K562 (cell line): ENCODE measurements at regions not wholly inside any gene's neighbourhood (a gene's known extent, or its start where the extent isn't known, plus 50 kb on each side); places are given as distances from the start of the nearest gene placed in this dataset.

Source experiments
- ATAC-seq: fragments of 200-7000 bp; cut with Tn5 transposase; 3 replicates; pipeline ENCODE4 v1.9.1; 2020; ENCODE audit warnings: moderate library complexity
- BruUV-seq: library from RNA; stranded (reverse); fragments of 400-500 nt; replicated peaks from 2 replicates; lab custom pipeline; 2021; lab: Mats Ljungman, UMichigan
- CTCF ChIA-PET: fragments of 300-600 bp; formaldehyde crosslinking; extraction: SDS; loops from one replicate; lab custom pipeline; 2021; ENCODE audit warnings: low intra/inter-chr PET ratio; lab: Yijun Ruan, JAX
- POLR2A ChIA-PET: fragments of 300-600, 350-650 bp; sonication (Branson Sonifier 250); formaldehyde crosslinking; extraction: SDS; loops from one replicate; lab custom pipeline; 2021; ENCODE audit warnings: antibody characterized with exemption, inconsistent platforms; lab: Yijun Ruan, JAX
- DNase-seq, 4 experiments: peaks; one replicate each; pipeline versions ENCODE4 v3.0.0 to v3.0.0-alpha.2; 2011 to 2018; ENCODE audit warnings: low spot score in 3 of 4, mixed read lengths in 3 of 4; ENCODE audit errors: extremely low read depth in 1 of 4
- FAIRE-seq: peaks from 2 replicates; lab custom pipeline; 2011; peaks lifted over from hg19 to GRCh38; lab: Jason Lieb, UNC
- H2AFZ ChIP-seq: 2 replicates; pipeline ENCODE4 v1.6.0; 2011; ENCODE audit warnings: low read depth, low read length, control low read depth, inconsistent platforms
- H3K27ac ChIP-seq: fragments of 200-600 bp; 3 replicates; pipeline ENCODE4 v1.8.0; 2011; ENCODE audit warnings: low read depth, mild to moderate bottlenecking, control low read depth, inconsistent platforms, low read length, moderate library complexity, mixed read lengths; ENCODE audit errors: extremely low read depth
- H3K27me3 ChIP-seq, 2 experiments: fragments of 300-600 bp in 1 of 2; 2 replicates in 1 of 2; 3 replicates in 1 of 2; pipeline versions ENCODE4 v1.6.0 to v1.8.0; 2011; ENCODE audit warnings: inconsistent platforms in 2 of 2, low read length in 2 of 2, mild to moderate bottlenecking in 1 of 2, mixed read lengths in 1 of 2, moderate library complexity in 1 of 2; ENCODE audit not compliant: control insufficient read depth in 2 of 2, insufficient read depth in 2 of 2
- H3K36me3 ChIP-seq: fragments of 300-600 bp; 3 replicates; pipeline ENCODE4 v1.8.0; 2011; ENCODE audit warnings: mild to moderate bottlenecking, low read length, inconsistent platforms; ENCODE audit not compliant: control insufficient read depth, insufficient read depth
- H3K4me1 ChIP-seq, 2 experiments: fragments of 200-600 bp in 1 of 2; replicated peaks in 1 of 2; 2 replicates in 1 of 2; 3 replicates in 1 of 2; pipeline versions ENCODE4 v1.5.1 to v1.8.0; 2011; ENCODE audit warnings: inconsistent platforms in 2 of 2, low read length in 2 of 2, mild to moderate bottlenecking in 1 of 2, mixed read lengths in 1 of 2, moderate library complexity in 1 of 2; ENCODE audit not compliant: control insufficient read depth in 2 of 2, insufficient read depth in 2 of 2
- H3K4me2 ChIP-seq: 2 replicates; pipeline ENCODE4 v1.6.1; 2011; ENCODE audit warnings: low read length, control low read depth, inconsistent platforms, mixed read lengths; ENCODE audit not compliant: insufficient read depth
- H3K4me3 ChIP-seq: fragments of 200-600 bp; sonication (generic), shearing (Covaris generic); 2 replicates; pipeline ENCODE4 v1.5.1; 2016; ENCODE audit warnings: control low read depth, inconsistent platforms
- H3K79me2 ChIP-seq: fragments of 200-600 bp; 3 replicates; pipeline ENCODE4 v1.8.0; 2011; ENCODE audit warnings: low read length, inconsistent platforms; ENCODE audit not compliant: control insufficient read depth, insufficient read depth
- H3K9ac ChIP-seq, 2 experiments: 2 replicates each; pipeline versions ENCODE4 v1.6.0 to v1.6.1; 2011; ENCODE audit warnings: low read depth in 2 of 2, low read length in 2 of 2, control low read depth in 1 of 2, inconsistent platforms in 1 of 2, mild to moderate bottlenecking in 1 of 2, mixed read lengths in 1 of 2; ENCODE audit not compliant: insufficient read depth in 1 of 2
- H3K9me1 ChIP-seq: one replicate; pipeline ENCODE4 v1.6.0; 2011; ENCODE audit warnings: inconsistent platforms, mild to moderate bottlenecking, low read length, moderate library complexity; ENCODE audit not compliant: control insufficient read depth, insufficient read depth
- H3K9me3 ChIP-seq: replicated peaks from 2 replicates; pipeline ENCODE4 v1.5.1; 2011; ENCODE audit warnings: low read depth, low read length, inconsistent platforms; ENCODE audit not compliant: control insufficient read depth, insufficient read depth
- H4K20me1 ChIP-seq: replicated peaks from 2 replicates; pipeline ENCODE4 v1.6.1; 2011; ENCODE audit warnings: low read length, inconsistent platforms, mixed read lengths; ENCODE audit not compliant: control insufficient read depth, insufficient read depth
- CEBPG ChIP-seq, 3 experiments: fragments of 200-800 bp in 1 of 3; sonication (Bioruptor generic) in 1 of 3; sonication (generic) in 1 of 3; formaldehyde crosslinking in 1 of 3; IDR thresholded peaks in 2 of 3; conservative IDR thresholded peaks in 1 of 3; 2 replicates each; pipeline versions ENCODE4 v1.6.1 to v1.8.0; 2016 to 2022; ENCODE audit warnings: missing compliant biosample characterization in 2 of 3, missing genetic modification characterization in 2 of 3, mild to moderate bottlenecking in 1 of 3, missing genetic modification reagents in 1 of 3
- FOXK1 ChIP-seq: sonication (generic); formaldehyde crosslinking; IDR thresholded peaks from 2 replicates; pipeline ENCODE4 v1.8.0; 2022; ENCODE audit warnings: missing genetic modification reagents, mild to moderate bottlenecking, borderline replicate concordance
- HMBOX1 ChIP-seq: sonication (generic); IDR thresholded peaks from 2 replicates; pipeline ENCODE4 v1.6.1; 2016
- HNRNPH1 ChIP-seq: fragments of 200-400 bp; formaldehyde crosslinking; optimal IDR thresholded peaks from 2 replicates; pipeline ENCODE3; 2017; ENCODE audit warnings: low read depth, mild to moderate bottlenecking, low read length, moderate library complexity
- MBD1 ChIP-seq: fragments of 250-450 bp; sonication (Bioruptor Pico); IDR thresholded peaks from 2 replicates; pipeline ENCODE4 v1.8.0; 2022; ENCODE audit warnings: inconsistent platforms
- NCOR1 ChIP-seq: fragments of 450-650 bp; IDR thresholded peaks from 2 replicates; pipeline ENCODE4 v1.6.1; 2016; ENCODE audit warnings: mild to moderate bottlenecking, moderate library complexity
- NUFIP1 ChIP-seq: fragments of 450-650 bp; IDR thresholded peaks from 2 replicates; pipeline ENCODE4 v1.6.1; 2018; ENCODE audit not compliant: partially characterized antibody
- SP2 ChIP-seq: IDR thresholded peaks from 2 replicates; pipeline ENCODE4 v1.6.1; 2011; ENCODE audit warnings: mild to moderate bottlenecking, low read depth, low read length, moderate library complexity; ENCODE audit not compliant: poor library complexity, severe bottlenecking; ENCODE audit errors: extremely low read depth
- TSHZ1 ChIP-seq: fragments of 250-450 bp; sonication (Bioruptor Pico); IDR thresholded peaks from 2 replicates; pipeline ENCODE4 v1.4.0; 2020; ENCODE audit warnings: mild to moderate bottlenecking, moderate library complexity
- ZNF785 ChIP-seq: fragments of 250-450 bp; sonication (Bioruptor Pico); IDR thresholded peaks from 2 replicates; pipeline ENCODE4 v1.4.0; 2020; ENCODE audit warnings: mild to moderate bottlenecking
- WGBS: fragments of 100-300 bp; shearing (Covaris generic); methylation state at CpG from one replicate; pipeline ENCODE4 v1.1.6; 2016; ENCODE audit warnings: low coverage, mixed read lengths; ENCODE audit not compliant: insufficient coverage; ENCODE audit errors: missing lambda C conversion rate; 5-methylcytosine and 5-hydroxymethylcytosine counted together
- in situ Hi-C: fragments of 300-500 bp; cut with MboI; formaldehyde crosslinking; loops from 4 replicates; pipeline ENCODE4 v1.15.0; 2018; ENCODE audit warnings: inconsistent platforms, mixed read lengths
- intact Hi-C: fragments of 100-400 bp; cut with micrococcal nuclease; formaldehyde crosslinking; loops from 2 replicates; pipeline ENCODE4 v1.14.2; 2022

- intact Hi-C loops (no loop called here), in situ Hi-C loops (no loop called here)
- no TSS peak for BruUV-seq
- H3K36me3 ChIP-seq, result no peaks in the 10 kb centered on the region
- no peak overlapping the region for H2AFZ ChIP-seq
- WGBS, result 0% methylated on average over 2 of the region's 2 CpGs
- H3K9me1 ChIP-seq, result no peaks in the 10 kb centered on the region
- FAIRE-seq, result no peak
- no peaks in the 10 kb centered on the region for H3K9me3 ChIP-seq
- DNase-seq, result no peak
- no peak overlapping the region for H3K4me2 ChIP-seq
- no peaks in the 10 kb centered on the region for H3K4me1 ChIP-seq
- H3K27me3 ChIP-seq, result no peaks in the 10 kb centered on the region
- no peak overlapping the region for H3K27ac ChIP-seq
- CTCF ChIA-PET, result no interaction called here
- TF ChIP-seq HMBOX1, result no peak
- TF ChIP-seq NCOR1, result no peak
- TF ChIP-seq HNRNPH1, result no peak
- TF ChIP-seq FOXK1 (CRISPR knock-in tag), result no peak
- TF ChIP-seq ZNF785 (CRISPR knock-in tag), result no peak
- TF ChIP-seq SP2, result no peak
- H3K79me2 ChIP-seq, result no peaks in the 10 kb centered on the region
- no peak for ATAC-seq
- POLR2A ChIA-PET, result no interaction called here
- H4K20me1 ChIP-seq, result no peaks in the 10 kb centered on the region
- H3K9ac ChIP-seq, result no peak overlapping the region
- H3K4me3 ChIP-seq, result no peak overlapping the region
Measured at GRCh38 chr3:15942936-15943335, 145.2 kb upstream of the ANKRD28 start.

GRCh38 chr3:15948388-15948787 is 150.6 kb upstream of the ANKRD28 start:
- no peak overlapping the region for H3K27ac ChIP-seq
- no peaks in the 10 kb centered on the region for H3K36me3 ChIP-seq
- H3K27me3 ChIP-seq, result peaks cover 4 to 19% of the 10 kb centered on the region in 2 experiments; a peak in 4 of 5 replicates
- BruUV-seq, result no TSS peak
- ATAC-seq (no peak), DNase-seq (no peak), FAIRE-seq (no peak)
- POLR2A ChIA-PET, result no interaction called here
- H3K9me1 ChIP-seq, result no peaks in the 10 kb centered on the region
- H4K20me1 ChIP-seq, result no peaks in the 10 kb centered on the region
- no peaks in the 10 kb centered on the region for H3K9me3 ChIP-seq
- 0% methylated on average over 1 of the region's 1 CpG for WGBS
- in situ Hi-C loops, result no loop called here
- no peak overlapping the region for H3K4me2 ChIP-seq
- H3K4me1 ChIP-seq, result no peaks in the 10 kb centered on the region
- H3K9ac ChIP-seq, result no peak overlapping the region
- no peaks in the 10 kb centered on the region for H3K79me2 ChIP-seq
- intact Hi-C loops, result no loop called here
- CTCF ChIA-PET, result no interaction called here
- no peak overlapping the region for H2AFZ ChIP-seq
- H3K4me3 ChIP-seq, result no peak overlapping the region
- TF ChIP-seq MBD1 (CRISPR knock-in tag) (no peak), NUFIP1 (no peak), CEBPG (CRISPR knock-in tag; IDR thresholded peaks at IDR 0.05) (no peak), CEBPG (tag; conservative IDR thresholded peaks at IDR 0.05 in 1 of 2, IDR thresholded peaks at IDR 0.05 in 1 of 2) (peak in 1 of 2 experiments; percentile 49; a peak in 1 of 4 replicates), TSHZ1 (CRISPR knock-in tag) (no peak)
